Lower lobe of right lung (tissue), 2 donors: ENCODE measurements at regions not wholly inside any gene's neighbourhood (a gene's known extent, or its start where the extent isn't known, plus 50 kb on each side); places are given as distances from the start of the nearest gene placed in this dataset.
"Not testable (repeated sequence)": the region's sequence is repeated elsewhere in the genome, so short reads cannot be mapped to it uniquely, and the experiment has no call there.

Source experiments
- ATAC-seq, 2 donors: fragments of 200-7000 bp; cut with Tn5 transposase; one replicate each; pipeline ENCODE4 v1.9.1; 2020 to 2022; ENCODE audit warnings: mild to moderate bottlenecking in 2 of 2, moderate library complexity in 2 of 2
- DNase-seq: peaks from one replicate; pipeline ENCODE4 v3.0.0-alpha.2; 2020
- H3K27ac ChIP-seq: fragments of 200-600 bp; one replicate; pipeline ENCODE4 v1.8.0; 2022
- H3K27me3 ChIP-seq: fragments of 200-600 bp; one replicate; pipeline ENCODE4 v1.8.0; 2022; ENCODE audit warnings: low read depth
- H3K36me3 ChIP-seq: fragments of 200-600 bp; one replicate; pipeline ENCODE4 v1.8.0; 2022; ENCODE audit warnings: mild to moderate bottlenecking
- H3K4me1 ChIP-seq: fragments of 200-600 bp; one replicate; pipeline ENCODE4 v1.8.0; 2022
- H3K4me3 ChIP-seq: fragments of 200-600 bp; one replicate; pipeline ENCODE4 v1.8.0; 2022; ENCODE audit warnings: mild to moderate bottlenecking
- H3K9me3 ChIP-seq: fragments of 200-600 bp; one replicate; pipeline ENCODE4 v1.8.0; 2022
- intact Hi-C: fragments of 100-400 bp; cut with DNase I; formaldehyde crosslinking; loops from one replicate; pipeline ENCODE4 v1.11.0; 2022
- TF ChIP-seq, protein P1 (sequence below): fragments of 200-600 bp; IDR thresholded peaks from one replicate; pipeline ENCODE4 v1.8.0; 2022; ENCODE audit warnings: antibody characterized with exemption, mild to moderate bottlenecking
- donor health status: DM: no; HTN: yes; CAD: no; lungs with severe emphysema.

GRCh38 chr16:73404001-73404400 is 356.1 kb upstream of the ZFHX3 start:
- H3K27ac ChIP-seq, result no peak overlapping the region
- no peak for DNase-seq
- no peaks in the 10 kb centered on the region for H3K9me3 ChIP-seq
- no peak overlapping the region for H3K4me3 ChIP-seq
- no peaks in the 10 kb centered on the region for H3K36me3 ChIP-seq
- H3K27me3 ChIP-seq, result no peaks in the 10 kb centered on the region
- no peaks in the 10 kb centered on the region for H3K4me1 ChIP-seq
- intact Hi-C loops, result no loop called here
- TF ChIP-seq, protein P1, sequence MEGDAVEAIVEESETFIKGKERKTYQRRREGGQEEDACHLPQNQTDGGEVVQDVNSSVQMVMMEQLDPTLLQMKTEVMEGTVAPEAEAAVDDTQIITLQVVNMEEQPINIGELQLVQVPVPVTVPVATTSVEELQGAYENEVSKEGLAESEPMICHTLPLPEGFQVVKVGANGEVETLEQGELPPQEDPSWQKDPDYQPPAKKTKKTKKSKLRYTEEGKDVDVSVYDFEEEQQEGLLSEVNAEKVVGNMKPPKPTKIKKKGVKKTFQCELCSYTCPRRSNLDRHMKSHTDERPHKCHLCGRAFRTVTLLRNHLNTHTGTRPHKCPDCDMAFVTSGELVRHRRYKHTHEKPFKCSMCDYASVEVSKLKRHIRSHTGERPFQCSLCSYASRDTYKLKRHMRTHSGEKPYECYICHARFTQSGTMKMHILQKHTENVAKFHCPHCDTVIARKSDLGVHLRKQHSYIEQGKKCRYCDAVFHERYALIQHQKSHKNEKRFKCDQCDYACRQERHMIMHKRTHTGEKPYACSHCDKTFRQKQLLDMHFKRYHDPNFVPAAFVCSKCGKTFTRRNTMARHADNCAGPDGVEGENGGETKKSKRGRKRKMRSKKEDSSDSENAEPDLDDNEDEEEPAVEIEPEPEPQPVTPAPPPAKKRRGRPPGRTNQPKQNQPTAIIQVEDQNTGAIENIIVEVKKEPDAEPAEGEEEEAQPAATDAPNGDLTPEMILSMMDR, result no peak
- no peak for ATAC-seq

GRCh38 chr16:73403291-73403690 is 355.4 kb upstream of the ZFHX3 start:
- Histone ChIP-seq H3K4me1 (no peaks in the 10 kb centered on the region), H3K4me3 (no peak overlapping the region), H3K27me3 (no peaks in the 10 kb centered on the region), H3K27ac (no peak overlapping the region), H3K9me3 (no peaks in the 10 kb centered on the region), H3K36me3 (no peaks in the 10 kb centered on the region)
- TF ChIP-seq, protein P1, result no peak
- DNase-seq (no peak), ATAC-seq (no peak)
- intact Hi-C loops, result no loop called here

DNA sequence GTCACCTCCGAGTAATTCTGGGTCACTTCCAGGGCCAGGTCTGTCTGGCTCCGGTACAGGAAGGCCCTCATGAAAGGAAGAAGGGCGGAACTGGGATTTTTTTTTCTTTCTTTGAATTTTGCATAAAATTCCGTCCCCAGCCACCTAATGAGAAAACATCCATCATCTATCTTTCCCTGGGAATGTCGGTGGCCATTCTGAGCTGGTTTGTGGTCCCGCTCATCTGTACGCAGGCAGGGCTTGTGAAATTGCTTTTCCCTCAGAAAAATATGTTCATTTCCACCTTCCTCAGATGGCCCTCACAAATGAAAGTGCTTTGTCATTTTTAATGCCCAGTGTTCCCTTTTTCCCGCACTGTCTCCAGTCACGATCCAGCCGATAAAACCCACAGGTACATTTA is 353.0 kb upstream of the ZFHX3 start:
- DNase-seq (no peak), ATAC-seq (no peak)
- Histone ChIP-seq H3K4me3 (no peak overlapping the region), H3K27me3 (no peaks in the 10 kb centered on the region), H3K4me1 (no peaks in the 10 kb centered on the region), H3K9me3 (no peaks in the 10 kb centered on the region), H3K36me3 (no peaks in the 10 kb centered on the region), H3K27ac (no peak overlapping the region)
- TF ChIP-seq, protein P1, result no peak
- intact Hi-C loops, result no loop called here

GRCh38 chr16:73399997-73400396 is 352.1 kb upstream of the ZFHX3 start:
- no peak for DNase-seq
- intact Hi-C loops, result no loop called here
- no peaks in the 10 kb centered on the region for H3K4me1 ChIP-seq
- no peak overlapping the region for H3K27ac ChIP-seq
- no peaks in the 10 kb centered on the region for H3K27me3 ChIP-seq
- no peaks in the 10 kb centered on the region for H3K36me3 ChIP-seq
- H3K9me3 ChIP-seq, result no peaks in the 10 kb centered on the region
- TF ChIP-seq, protein P1, result no peak
- no peak overlapping the region for H3K4me3 ChIP-seq
- ATAC-seq, result no peak

DNA sequence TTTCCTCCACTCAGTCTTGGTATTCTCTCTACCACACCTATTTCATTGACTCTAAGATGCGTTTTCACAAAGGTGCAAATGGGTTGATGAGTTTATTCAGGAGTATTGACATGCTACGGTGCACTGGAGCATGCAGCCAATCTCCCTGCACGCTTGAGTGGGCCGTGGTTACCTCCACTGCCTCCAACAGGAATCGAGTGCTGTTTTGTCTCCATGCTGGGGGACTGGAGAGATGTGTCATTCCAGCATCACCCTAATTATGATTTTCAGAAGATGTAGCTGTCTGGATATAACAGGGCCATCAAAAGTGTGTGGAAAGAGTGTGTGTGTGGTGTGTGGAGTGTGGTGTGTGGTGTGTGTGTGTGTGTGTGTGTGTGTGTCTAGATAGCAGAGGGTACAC is 351.6 kb upstream of the ZFHX3 start:
- intact Hi-C loops, result no loop called here
- Histone ChIP-seq H3K4me1 (no peaks in the 10 kb centered on the region), H3K36me3 (no peaks in the 10 kb centered on the region), H3K27me3 (no peaks in the 10 kb centered on the region), H3K9me3 (no peaks in the 10 kb centered on the region), H3K27ac (no peak overlapping the region), H3K4me3 (no peak overlapping the region)
- TF ChIP-seq, protein P1, result no peak
- no peak for ATAC-seq
- no peak for DNase-seq

- H3K4me3 ChIP-seq, H3K27ac ChIP-seq, ATAC-seq, H3K9me3 ChIP-seq, DNase-seq, H3K36me3 ChIP-seq, H3K4me1 ChIP-seq, intact Hi-C loops, H3K27me3 ChIP-seq: not testable (repeated sequence)
These were observed 350.7 kb upstream of the ZFHX3 start for GRCh38 chr16:73398604-73399003.
